HG03175 (cell line): ENCODE measurements at regions not wholly inside any gene's neighbourhood (a gene's known extent, or its start where the extent isn't known, plus 50 kb on each side); places are given as distances from the start of the nearest gene placed in this dataset.

ENCODE experiments used
- ATAC-seq: cut with Tn5 transposase; IDR thresholded peaks from one replicate; pipeline ENCODE4 v1.9.1; 2021; ENCODE audit warnings: mild to moderate bottlenecking, moderate library complexity; ENCODE audit not compliant: unreplicated experiment

DNA sequence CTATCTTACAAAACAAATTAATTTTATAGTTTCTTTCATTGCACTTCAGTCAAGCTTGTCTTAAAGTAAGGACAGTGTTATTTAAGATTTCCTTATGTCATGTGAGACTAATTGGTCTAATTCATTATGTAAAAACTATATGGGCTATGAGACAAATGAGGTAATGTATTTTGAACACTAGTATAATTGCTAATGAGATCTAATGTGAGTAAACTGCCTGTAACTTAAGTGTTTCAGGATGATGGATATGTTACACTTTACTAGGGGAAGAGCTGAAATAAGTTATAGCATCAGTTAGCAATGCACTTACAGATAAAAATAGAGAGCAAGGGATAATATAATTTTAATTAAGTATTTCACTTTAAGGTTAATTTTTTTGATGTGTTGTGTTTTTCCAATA, 386.3 kb upstream of the MAP3K7 start:
- ATAC-seq: no peak

DNA sequence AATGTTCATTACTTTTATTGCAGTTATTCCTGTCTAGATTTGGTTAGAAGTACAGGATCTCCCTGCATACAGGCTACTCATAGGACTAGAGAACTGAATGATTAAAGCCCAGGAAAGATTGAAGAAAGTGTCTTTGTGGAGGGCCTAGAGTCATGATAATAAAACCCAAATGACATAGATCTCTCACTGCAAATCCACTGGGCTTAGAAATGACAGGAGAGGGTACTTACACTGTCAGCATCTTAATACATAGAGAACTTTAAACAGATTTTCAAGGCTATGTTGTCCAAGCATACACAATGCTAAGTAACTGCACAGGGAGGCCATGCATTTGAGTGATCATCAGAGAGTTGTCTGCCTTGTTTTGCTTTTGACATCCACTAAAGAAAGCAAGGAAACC, 383.8 kb upstream of the MAP3K7 start:
- ATAC-seq: no peak

- ATAC-seq: no peak
These were observed 380.6 kb upstream of the MAP3K7 start for GRCh38 chr6:90967471-90967870.

DNA sequence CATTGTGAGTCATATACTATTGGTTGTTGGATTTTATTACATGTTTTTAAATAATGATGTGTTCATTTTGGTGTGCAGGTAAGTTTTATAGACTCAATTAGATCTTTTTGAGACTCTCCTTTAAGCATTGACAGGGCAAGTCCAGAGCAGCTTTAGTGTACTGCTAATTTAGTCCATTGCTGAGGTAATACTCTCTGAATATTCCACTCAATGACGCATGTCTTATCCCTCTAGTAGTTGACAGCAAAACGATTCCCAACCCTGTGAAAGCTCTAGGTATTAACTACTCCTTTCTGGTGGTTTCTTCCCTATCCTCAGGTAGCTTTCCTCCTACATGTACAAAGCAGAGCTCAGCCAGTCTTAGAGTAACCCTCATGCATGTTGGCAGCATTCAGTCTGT, 373.5 kb upstream of the MAP3K7 start:
- ATAC-seq: no peak

- no peak for ATAC-seq
These were observed 368.4 kb upstream of the MAP3K7 start for GRCh38 chr6:90955246-90955645.

DNA sequence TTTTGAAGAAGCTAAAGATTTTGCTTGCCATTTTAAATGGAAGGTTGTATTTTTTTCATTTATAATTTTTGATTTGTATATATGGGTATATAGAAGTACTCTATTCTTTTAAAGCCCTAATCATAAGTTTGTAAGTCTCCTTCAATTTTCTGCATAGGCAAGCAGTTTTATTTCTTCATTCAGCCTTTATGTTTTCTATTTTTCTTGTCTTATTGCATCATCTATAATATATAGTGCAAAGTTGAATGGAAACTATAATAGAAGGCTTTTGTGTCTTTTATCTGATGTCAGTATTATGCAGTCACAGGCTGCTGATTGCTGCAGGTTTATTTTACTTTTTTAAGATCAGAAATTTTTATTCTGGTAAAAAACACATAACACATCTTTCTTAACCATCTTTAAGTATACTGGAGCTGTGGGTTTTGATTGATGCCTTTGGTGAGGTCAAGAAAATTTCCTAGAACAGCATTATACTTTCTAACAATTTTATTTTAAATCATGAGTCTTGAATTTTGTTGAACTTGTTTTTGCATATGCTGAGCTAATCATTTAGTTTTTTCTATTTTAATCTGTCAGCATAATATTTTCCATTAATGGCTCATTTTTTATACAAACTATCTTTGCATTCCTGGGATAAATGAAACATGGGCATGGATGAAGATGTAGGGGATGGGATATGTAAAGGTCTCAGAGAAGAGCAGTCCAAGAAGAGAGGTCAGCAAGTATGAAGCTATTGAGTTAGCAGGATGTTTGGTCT, 366.7 kb upstream of the MAP3K7 start:
- ATAC-seq: no peak

- no peak for ATAC-seq
These were observed 365.3 kb upstream of the MAP3K7 start for GRCh38 chr6:90952176-90952575.

DNA sequence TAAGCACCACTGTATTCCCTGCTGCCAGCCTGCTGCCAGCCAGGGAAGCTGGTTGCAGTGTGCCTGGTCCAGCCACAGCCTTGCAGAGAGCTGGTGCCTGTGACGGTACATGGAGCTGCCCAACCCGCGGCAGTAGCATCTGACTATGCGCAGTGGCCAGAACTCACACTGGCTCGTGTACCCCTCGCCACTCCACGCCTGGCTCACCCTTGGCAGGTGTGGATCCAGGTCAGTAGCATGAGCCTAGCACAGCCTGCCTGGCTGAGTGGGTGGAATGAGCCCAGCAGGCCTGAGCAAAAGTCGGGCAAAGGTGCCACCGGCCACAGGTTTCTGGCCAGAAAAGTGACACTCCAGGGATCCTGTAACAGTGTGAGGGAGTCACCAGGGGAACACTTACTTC, 361.7 kb upstream of the MAP3K7 start:
- ATAC-seq: no peak

GRCh38 chr6:90947184-90948064, 360.6 kb upstream of the MAP3K7 start:
- ATAC-seq: no peak

DNA sequence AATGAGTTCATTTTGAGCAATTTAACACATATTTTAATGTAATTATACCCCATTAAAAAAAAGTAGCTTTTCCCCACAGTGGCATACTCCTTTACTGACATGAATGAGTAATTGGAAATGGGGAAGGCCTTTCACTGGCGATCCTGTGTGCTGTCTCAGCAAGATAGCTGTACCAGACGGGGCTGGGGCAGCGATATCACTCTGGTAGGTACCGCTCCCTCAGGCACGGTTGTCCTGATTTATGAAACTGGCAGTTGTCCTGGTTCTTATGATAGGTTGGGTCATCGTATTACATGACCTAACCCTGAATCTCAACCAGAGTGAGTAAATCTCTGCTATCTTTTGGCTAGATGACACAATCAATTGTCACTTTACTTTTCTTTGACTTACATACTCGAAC, 355.0 kb upstream of the MAP3K7 start:
- ATAC-seq: no peak

DNA sequence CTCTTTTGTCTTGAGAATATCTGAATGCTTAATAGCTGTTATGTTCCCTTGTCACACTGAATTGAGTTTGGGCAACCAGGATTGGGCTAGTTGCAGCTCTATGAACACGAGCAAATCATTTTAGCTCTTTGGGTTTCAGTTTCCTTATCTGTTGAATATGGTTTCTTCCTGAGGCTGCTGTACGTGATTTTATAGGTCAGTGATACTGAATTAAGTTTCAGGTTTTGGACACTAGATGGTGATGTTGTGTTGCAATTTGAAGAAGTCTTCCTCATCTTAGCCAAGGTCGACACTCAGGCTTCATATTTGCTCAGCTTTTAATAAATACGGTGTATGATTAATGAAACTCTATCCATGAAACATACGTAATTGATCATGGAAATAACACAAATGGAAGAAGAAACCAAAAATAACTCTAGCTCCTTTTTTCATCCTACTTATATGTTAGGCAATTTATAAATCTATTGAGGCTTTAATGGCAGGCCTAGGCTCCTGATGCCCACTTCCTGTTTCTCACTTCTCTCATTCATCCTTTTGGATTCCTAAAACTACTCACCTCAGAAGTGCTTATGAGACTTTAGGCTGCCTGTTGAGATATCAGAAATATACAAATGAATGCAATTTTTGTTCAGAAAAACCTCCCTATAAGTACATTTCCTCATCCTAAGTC, 354.1 kb upstream of the MAP3K7 start:
- ATAC-seq: peak; percentile 95

- no peak for ATAC-seq
These were observed 353.0 kb upstream of the MAP3K7 start for GRCh38 chr6:90939906-90940305.

GRCh38 chr6:90938122-90938521, 351.2 kb upstream of the MAP3K7 start:
- ATAC-seq: no peak

DNA sequence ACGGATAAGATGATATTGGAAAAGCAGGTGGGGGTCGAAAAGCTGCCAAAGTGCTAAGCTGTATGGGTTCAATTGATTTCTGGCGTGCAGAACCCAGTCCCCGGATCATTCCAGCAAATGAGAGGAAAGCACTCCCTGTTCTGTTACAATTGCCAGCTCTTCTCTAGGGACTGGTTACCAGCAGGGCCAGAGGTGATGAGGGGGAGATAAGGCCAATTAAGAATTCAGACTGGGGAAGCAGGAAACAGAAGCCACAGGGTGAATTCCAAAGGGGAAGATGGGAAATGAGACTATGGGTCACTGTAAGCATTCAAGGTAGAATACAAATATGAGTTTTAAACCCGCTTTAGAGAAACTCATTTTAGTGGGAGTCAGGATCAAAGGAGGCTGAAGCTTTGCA, 349.4 kb upstream of the MAP3K7 start:
- no peak for ATAC-seq

- no peak for ATAC-seq
These were observed 348.1 kb upstream of the MAP3K7 start for GRCh38 chr6:90934966-90935365.

- ATAC-seq: no peak
These were observed 347.2 kb upstream of the MAP3K7 start for GRCh38 chr6:90934081-90934480.

DNA sequence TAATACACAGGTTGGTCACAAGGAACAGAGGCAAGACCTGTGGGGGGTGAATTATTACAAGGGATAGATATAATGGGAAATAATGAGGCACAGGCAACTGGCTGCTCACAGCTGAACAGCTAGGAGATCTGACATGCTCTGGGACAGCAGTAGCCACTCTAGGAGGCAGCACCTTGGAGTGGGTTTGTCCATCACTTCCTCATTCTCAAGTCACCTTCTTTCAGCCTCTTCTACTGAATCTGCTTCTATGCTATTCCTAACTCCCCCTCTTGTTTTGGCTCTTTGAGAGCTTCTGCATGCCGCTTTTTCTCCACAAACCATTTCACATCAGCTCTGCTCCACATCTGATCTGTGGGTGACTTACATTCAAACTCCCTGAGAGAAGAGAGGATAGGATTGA, 345.5 kb upstream of the MAP3K7 start:
- ATAC-seq: no peak

GRCh38 chr6:90928051-90928450, 341.2 kb upstream of the MAP3K7 start:
- ATAC-seq: no peak

- ATAC-seq: no peak
These were observed 338.9 kb upstream of the MAP3K7 start for GRCh38 chr6:90925726-90926125.

- no peak for ATAC-seq
These were observed 335.5 kb upstream of the MAP3K7 start for GRCh38 chr6:90922325-90922724.

- no peak for ATAC-seq
These were observed 331.5 kb upstream of the MAP3K7 start for GRCh38 chr6:90918361-90918760.

DNA sequence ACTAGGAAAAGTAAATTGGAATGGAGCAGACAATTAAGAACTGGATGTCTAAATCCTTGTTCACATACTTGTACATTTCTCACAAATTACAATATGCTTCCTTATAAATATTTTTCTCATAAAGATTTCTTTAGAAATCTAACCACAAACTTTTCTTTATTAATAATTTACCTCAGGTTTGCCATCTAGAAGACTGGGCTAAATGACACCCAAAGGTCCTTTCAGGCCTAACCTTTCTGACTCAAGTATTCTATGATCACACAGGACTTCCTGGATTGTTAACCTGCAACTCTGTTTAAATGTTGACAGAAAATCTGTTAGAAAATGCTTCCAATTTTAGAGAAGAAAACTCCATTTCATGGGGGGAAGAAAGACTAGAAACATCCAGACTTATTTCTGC, 330.5 kb upstream of the MAP3K7 start:
- no peak for ATAC-seq
